NCI-H1092 (cell line): ENCODE measurements at regions not wholly inside any gene's neighbourhood (a gene's known extent, or its start where the extent isn't known, plus 50 kb on each side); places are given as distances from the start of the nearest gene placed in this dataset.

Experiments
- DNase-seq: peaks from one replicate; lab custom pipeline; 2025; lab: John Stamatoyannopoulos, UW

DNA sequence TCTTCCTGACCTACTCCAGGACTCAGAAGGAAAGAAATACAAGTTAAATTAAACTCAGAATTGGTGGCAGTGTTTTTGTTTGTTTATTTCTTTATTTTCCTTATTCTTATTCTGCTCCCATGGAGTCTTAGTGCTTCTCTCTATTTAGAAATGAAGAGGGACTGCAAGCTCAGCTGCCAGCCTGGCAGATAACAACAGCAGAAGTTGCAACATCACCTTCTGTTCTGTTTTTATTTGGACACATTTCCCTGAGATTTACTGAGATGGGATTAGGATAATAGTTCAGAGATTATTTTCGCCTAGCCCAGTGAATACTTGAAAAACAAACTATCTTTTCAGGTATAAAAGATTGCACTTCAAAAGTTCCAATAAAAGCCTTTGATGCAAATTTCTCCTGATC lies 70.4 kb upstream of the DTNA start:
- no peak for DNase-seq

DNA sequence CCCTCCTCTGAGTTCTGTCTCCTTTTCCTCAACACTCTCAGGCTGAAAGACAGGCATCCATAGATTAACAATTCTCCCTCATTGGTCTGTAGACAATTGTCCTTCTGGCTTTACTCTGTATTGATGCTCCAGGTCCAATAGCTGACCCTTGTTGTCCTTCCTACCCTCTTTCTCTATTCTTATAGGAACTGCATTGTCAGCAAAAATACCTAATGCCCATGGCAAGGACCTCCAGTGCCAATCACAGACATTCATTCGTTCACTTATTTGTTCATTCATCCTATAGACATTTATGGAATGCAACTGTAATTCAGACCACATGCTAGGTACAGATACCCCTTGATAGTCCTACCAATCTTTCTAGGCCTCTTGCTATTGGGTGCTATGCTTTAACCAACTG lies 69.8 kb upstream of the DTNA start:
- no peak for DNase-seq

- DNase-seq: no peak
Observed at GRCh38 chr18:34643989-34644388, 66.1 kb upstream of the DTNA start.

DNA sequence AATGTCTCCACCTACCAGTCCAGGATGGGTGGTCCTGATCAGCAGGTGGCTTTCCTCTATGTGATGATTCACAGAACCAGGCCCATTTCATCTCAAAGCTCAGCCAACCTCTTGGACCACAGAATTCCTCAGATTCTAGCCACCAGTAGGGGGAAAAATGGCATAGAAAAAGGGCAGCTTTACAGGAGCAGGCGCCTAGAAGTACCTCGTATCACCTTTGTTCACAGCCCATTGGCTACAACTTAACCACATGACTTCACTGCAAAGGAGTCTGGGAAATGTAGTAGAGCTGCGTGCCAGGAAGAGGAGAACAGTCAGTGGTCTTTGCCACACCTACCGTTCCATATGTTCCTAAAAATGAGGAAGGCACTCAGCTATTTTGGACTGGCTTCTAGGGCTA lies 62.8 kb upstream of the DTNA start:
- no peak for DNase-seq

DNA sequence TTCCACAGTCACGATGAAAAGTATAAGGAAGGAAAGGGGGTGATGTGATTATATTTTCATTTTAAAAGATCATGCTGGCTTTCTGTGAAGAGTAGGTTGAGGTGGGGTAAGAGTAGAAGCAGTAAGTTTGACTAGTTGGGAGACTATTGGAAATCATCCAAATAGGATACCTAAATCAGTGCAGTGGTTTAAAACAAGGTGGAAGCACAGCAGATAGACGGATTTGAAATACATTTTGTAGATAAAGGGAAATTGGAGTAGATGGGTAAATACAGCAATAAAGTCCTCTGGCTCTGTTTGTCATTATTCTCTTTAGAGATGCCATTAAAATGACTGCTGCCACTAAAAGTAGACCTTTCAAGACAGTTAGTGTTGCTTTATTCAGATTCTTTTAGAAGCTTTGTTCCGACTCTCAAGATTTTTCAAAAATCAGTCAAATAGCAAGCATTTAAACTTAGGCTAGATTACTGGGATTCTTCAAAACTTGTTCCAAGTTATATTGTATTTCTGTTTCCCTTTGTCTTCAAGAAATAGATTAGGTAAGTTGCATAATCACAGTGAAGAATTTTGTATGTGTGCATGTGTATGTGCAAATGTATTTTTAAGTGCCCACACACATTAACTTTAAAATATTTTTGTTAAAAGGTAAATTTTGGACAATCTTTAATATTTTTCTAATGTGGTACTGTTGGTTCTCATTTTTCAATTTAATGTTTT lies 61.7 kb upstream of the DTNA start:
- DNase-seq: no peak

- DNase-seq: no peak
Observed at GRCh38 chr18:34649080-34649479, 61.0 kb upstream of the DTNA start.

- DNase-seq: no peak
Observed at GRCh38 chr18:34650121-34650545, 60.0 kb upstream of the DTNA start.

DNA sequence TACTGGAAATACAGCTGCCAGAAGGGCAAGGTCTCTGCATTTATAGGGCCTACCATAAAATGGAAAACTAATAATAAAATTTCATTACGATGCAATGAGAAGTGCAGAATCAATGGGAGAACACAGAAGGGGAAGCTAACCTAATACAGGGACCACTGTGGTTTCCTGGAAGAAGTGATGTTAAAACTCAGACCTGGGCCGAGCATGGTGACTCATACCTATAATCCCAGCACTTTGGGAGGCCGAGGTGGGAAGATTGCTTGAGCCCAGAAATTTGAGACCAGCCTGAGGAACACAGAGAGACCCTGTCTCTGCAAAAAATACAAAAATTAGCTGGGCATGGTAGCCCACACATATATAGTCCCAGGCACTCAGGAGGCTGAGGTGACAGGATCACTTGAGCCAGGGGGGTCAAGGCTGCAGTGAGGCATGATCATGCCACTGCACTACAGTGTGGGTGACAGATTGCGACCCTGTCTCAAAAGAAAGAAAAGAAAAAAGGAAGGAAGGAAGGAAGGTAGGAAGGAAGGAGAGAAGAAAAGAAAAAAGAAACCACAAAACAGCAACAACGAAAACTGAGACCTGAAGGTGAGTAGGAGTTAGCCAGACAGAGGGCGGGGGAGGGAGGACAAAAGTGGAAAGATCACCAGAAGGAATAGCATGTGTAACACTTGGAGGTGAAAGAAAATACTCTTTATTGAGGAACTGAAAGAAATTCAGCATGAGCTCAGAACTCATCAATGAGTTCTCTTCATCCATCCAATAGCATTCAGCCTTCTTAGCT lies 58.3 kb upstream of the DTNA start:
- DNase-seq: no peak

GRCh38 chr18:34655131-34655530 lies 55.0 kb upstream of the DTNA start:
- DNase-seq: no peak

DNA sequence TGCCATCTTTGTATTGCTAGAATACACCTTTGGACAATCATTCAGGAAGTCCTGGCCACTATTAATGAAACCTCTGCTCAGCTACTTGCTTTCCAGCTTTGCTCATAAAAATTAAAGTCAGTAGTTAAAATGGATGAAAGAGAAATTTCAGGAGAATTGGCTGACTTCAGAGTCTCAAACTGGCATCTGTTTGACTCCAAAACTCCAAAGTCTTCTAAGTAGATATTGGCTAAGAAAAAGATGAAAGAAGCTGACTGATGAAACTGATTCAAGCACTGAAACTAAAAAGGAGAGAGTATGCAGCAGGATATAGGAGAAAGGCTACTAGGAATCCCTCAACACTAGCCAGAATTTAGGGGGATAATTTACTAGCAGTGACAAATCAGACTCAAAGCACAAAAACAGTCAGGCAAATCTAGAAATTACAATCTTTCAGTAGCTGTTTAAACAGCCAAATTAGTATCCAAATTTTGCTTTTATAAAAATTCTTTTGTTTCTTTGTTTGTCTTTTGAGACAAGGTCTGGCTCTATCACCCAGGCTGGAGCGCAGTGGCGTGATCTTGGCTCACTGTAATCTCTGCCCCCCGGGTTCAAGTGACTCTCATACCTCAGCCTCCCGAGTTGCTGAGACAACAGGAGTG lies 52.1 kb upstream of the DTNA start:
- no peak for DNase-seq

DNA sequence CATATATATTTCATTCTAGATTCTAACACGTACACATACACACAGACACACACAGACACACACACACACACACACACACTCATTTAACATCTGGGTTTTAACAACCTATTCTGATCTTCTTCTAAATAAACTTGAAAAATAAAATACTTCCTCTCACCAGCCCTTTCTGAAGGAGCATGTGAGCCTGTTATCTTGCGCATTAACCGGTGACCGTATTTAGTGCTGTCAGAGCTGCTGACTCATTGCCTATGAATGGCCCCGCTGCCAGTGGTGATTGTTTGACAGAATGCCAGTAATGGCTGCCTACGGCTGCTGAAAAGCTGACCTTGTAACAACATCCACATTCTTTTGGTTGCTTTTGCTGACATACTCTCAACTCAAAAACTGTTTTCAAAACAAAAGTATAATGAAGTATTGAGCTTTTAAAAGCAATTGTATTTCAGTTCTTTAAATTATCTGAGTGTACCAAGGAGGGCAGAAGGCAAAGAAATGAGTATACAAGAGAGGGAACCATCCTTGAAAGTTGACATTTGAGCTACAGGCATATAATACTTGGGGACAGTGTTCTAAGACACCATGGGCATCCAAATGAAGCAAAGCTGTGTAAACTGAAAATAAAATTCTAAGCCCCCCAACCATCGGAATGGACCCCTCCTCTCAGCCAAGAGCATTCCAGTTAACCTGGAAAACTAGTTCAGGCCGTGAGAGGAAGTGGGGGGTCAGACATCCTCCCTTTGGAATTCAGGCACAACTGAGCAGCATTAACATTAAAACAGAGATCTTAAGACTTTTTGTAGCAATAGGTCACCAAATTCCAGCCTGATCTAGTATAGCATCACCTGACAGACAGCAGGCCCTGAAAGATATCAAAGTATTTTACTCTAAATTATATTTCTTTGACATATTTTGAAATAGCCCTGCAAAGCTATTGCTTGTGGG lies 50.2 kb upstream of the DTNA start:
- DNase-seq: peak; percentile 43
